NCI-H1092 (cell line): ENCODE measurements at regions not wholly inside any gene's neighbourhood (a gene's known extent, or its start where the extent isn't known, plus 50 kb on each side); places are given as distances from the start of the nearest gene placed in this dataset.

Source experiments
- DNase-seq: peaks from one replicate; lab custom pipeline; 2025; lab: John Stamatoyannopoulos, UW

DNA sequence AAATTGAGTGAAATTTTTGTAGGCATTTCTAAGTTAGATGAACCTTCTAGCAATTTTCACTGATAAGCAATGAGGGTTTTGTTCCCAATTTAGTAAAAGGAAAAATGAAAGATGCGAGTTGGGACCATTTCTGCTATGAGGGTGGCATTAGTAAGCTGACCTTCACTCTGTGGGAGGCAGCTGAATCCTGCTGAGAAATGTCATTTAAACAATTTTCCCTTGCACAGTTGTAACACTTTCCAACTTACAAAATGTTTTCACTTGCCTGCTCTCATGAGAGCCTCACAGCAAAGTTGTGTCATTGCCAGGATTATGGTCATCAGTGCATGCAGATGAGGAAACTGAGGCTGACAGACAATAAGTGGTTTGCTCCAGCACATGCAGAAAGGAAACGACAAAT lies 527.7 kb downstream of the TNS1 start:
- DNase-seq = no peak

DNA sequence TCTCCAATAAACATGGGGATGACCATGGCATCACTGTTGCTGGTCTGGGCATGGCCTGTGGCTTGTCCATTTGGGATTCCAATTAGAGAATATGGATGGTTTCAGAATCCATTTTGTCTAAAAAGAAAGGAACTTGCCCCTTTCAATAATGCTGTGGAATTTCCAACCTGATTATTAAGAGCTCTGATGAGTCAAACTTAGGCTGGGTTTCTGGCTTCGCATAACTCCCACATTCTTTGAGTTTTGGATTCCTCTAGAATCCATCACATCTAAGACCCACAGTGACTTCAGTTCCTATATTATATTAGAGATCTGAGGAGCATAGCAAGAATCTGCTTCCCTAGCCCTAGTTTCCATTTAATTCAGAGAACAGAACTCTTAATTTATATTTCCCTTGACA lies 531.5 kb downstream of the TNS1 start:
- no peak for DNase-seq

DNA sequence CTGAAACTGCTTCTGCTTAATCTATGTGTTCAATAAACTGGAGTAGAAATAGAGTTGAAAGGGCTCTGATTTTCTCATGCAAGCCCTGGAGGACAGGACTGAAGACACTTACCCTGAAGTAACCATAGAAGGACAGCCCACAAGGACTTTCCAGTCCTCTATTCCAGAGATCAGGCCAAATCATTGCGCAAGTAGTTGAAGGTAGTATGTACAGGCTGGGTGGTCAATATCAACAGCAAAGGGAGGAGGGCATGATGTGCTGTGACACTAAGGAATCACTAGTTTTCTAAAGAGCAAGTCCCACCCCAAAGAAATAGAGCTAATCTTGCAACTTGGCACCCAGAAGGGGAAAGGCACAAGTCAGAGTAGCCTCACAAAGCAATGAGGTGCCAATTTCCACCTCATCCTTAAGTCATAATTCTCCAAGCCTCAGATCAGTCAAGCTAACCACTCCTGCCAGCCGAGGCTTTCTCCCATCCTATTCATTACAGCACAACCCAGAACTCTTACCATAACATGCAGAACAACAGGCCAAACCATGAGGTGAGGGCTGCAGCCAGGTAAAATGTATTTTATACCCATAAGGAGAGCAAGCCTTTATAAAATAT lies 533.5 kb downstream of the TNS1 start:
- no peak for DNase-seq

DNA sequence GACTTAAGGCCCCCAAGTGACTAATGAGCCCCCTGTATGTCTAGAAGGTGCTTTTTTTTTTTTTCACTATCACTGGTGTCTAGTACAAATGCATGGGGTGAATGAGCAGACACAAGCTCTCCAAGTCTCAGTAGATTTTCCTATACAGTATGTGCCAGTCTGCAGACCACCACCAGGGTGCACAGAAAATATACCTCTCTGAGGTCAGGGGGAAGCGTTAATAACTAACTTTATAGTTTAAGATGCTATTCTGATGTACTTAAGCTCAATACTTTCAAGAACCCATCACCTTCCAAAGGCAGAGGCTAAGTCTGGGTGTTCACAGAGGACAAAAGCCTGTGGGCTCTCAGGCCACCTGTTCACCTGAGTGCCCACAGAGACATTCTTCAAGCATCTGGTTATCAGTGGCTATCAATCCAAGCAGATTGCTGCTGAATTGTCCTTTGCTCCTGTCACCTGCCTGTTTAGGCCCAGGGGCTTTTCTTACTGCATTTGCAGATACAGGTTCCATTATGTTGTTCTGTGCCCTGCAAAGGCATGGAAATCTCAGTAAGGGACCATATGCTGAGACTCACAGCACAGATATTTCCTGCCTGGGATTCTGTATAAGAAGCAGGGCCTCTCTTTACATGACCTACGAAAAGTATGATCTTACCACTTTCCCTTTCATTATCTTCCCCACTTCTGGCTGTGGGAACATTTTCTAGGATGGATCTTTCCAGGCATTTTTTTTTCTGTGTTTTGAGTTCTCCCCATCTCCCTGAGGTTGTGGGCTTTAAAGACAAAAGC lies 534.6 kb downstream of the TNS1 start:
- DNase-seq = no peak

DNA sequence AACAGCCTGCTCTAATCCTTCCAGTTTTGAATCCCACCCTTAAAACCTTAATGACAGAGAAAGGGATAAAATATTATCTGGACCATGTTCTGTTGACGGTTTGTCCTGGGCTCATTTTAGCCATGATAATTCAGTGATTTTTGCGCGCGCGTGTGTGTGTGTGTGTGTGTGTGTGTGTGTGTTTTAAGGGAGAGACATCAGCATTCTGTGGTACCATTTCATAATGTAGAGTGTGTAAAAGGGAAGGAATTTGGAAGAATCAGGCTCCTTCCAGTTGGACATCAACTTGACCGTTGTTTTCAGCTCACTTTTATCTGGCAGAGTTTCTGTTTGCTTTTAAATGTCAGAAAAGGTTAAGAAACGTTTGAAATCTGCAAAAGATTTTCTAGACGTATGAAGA lies 535.5 kb downstream of the TNS1 start:
- DNase-seq = no peak

DNA sequence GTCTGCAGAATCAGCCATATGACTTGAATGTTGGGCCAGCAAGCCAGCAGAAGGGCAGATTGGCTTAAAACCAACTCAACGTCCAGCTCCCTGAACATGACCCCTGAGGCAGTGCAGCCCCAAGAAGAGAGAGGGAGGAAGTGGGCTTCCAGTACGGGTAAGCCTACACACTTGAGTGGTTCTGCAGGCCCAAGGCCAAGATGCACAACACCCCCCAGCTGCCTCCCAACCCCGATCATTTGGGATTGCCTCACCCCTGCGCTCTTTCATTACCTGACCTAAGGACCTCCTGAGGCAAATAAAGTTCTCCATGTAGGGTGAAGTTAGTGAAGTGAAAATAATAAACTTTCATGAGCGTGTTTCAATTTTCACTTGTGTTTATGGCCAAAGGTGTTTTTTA lies 536.0 kb downstream of the TNS1 start:
- DNase-seq = no peak

DNA sequence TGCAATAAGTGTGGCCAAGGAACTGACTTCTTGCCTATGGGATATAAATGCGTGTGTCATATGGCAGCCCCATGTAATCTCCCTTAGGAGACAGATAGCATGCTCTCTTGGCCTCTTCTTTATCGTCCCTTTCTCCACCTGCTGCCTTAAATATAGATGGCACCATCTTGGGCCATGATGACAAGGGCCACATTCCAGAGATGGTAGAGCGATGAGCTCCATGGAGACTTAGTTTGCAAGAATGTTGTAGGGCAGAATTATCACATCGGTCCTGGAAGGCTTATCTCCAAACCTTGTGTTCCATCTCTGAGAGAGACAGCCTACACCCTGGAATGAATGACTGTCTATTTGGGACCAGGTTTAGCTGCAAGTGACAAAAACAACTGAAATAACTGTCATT lies 536.7 kb downstream of the TNS1 start:
- no peak for DNase-seq

DNA sequence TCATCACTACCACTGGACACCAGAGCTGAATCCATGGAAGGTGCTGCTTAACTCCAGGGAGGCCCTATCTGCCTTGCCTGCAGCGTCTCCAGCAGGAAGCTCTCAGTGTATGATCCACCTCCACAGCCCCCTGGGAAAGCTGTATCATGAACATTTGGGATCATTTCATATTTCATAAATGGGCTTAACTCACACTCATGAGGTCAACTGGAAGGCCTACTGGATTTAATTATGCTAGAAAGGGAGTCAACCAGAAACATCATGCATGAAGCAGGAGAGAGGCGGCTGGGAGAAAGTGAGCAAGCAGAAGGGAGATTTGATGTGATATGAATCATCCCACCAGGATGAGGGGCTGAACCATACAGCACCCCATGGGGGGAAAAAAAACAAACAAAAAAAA lies 537.7 kb downstream of the TNS1 start:
- no peak for DNase-seq

DNA sequence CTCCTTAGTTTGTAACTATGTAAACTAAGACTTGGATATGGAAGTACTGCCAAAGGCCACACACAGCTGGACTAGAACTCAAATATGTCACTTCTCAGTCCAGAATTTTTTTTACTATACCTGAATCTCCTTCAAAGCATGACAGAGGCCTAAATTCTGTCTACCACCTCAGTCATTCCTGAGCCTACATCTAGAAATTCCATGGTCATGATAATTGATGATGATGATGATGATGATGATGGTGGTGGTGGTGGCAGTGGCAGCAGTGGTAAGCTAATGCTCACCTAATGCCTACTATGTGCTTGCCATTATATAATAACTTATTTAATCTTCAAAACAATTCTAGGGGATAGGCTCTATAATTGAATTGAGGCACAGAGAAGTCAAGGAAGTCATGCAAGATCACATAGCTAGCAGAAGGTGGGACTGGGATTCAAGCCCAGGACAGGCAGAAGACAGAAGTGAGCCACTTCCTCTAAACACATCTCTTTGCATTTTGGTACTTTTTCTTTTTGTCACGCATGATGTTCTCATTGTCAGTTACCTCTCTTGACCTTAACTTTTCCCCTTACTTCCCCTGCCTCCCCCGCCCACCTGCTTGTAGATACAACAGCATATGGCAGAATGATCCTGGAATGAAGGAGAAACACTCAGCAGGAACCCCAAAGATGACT lies 539.3 kb downstream of the TNS1 start:
- no peak for DNase-seq

DNA sequence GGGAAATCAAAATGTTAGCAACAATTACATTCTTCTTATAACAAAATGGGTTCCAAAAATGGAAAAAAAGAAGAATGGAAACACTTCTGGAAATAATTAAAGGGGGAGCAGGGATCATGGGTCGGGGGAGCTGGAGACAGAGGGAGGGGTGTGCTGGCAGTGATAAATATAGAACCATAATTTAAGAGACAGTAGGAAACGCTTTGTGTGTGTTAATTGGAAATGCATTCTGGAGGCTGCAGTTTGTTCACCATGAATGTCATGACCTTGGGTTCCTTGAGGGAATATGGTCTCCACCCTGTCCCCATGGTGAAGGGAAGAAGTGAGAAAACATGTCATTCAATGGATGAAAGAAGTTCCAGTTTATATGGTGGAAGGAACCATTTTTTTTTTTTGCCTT lies 540.7 kb downstream of the TNS1 start:
- DNase-seq = no peak

DNA sequence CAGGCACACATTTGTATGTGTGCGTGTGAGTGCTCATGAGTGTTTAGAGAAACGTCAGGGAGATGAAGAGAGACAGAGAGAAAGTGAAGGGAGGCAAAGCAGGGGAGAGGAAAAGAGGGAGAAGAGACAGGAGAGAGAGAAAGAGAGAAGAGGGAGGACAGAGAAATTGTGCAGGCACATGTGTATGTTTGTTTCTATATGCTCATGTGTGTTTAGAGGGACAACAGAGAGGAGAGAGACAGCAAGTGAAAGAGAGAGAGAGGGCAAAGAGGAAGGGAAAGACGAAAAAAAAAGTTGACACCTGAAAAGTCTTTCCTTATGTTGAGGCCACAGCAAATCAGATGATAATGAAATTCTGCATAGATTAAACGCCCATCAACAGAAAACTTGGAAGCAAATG lies 541.1 kb downstream of the TNS1 start:
- no peak for DNase-seq

DNA sequence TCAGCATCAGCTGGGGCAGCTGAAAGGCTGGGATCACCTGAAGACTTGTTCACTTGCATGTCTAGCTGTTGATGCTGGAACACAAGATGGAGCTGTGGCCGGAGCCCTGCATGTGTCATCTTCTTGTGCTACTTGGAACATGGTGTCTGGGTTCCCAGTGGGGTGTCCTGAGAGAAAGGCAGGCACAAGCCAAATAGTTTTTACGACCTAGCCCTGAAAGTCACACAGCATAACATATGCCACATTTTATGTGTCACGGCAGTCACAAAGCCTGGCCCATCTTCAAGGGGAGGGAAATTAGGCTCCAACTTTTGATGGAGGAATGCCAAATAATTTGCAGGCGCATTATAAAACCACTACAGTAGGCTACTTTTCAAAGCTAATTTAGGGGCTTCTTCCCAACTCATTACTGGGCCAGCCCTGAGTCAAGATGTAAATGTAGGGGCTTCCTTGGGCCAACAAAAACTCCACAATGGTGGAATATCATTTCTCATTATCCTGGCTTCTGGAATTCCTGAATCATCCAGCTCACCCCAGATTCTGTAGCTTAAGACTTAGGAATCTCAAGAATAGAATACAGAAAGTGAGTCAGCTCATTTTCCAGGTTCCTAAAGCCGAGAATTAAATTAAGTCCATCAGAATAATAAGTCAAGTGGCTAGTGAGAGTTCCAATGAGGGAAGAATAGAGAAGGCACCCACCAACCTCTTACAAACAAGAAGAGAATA lies 543.0 kb downstream of the TNS1 start:
- no peak for DNase-seq

DNA sequence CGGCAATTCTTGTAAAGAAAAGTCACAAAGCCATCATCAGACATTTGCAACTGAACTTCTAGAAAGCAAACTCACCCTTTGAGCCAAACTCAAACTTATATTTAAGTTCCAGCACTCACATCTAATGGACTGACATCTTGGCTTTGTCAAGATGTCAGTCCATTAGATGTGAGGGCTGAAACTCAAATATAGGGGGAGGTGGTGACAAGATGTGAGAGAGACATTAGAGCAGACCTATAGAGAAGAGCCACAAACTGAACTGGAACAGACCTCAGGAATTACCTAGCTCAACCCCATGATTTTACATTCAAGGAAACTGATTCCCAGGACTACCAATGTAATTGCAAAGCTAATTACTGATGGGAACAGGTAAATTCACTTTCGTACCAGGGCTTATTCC lies 543.8 kb downstream of the TNS1 start:
- DNase-seq = no peak

DNA sequence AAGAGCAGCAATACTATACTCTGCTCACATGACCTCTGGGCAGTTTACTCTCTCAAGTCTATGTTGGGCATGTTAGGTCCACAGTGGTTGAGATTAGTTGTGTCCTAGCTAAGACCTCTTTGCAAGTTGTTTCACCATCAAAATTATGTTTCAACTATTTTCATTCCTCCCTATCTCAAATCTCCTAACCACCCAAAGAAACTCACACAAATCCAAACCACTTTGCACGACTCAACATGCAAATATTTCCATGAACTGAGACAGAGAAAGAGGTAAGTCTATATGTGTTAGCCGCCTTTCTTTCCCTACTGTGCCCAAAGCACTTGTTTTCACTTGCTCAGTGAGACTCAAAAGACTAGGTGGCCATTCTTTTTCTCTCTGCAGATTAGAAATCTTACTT lies 546.8 kb downstream of the TNS1 start:
- no peak for DNase-seq

DNA sequence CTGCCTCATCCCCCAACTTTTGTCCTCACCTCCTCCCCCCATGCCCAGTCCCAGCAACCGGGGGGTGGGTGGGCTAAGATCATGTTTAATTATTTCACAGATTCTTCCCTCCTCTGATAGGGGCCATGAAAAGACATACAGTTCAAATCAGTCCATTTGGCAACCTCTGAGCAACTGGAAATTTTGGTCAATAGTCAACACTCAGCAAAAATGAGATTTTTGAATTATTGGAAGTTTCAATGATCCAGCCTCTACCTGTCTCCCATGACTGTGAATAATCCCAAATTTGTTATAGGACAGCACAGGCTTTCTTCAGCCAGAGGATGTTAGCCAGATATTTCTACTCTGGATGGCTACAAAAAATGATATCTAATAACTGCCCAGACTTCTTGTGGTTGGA lies 549.9 kb downstream of the TNS1 start:
- no peak for DNase-seq

DNA sequence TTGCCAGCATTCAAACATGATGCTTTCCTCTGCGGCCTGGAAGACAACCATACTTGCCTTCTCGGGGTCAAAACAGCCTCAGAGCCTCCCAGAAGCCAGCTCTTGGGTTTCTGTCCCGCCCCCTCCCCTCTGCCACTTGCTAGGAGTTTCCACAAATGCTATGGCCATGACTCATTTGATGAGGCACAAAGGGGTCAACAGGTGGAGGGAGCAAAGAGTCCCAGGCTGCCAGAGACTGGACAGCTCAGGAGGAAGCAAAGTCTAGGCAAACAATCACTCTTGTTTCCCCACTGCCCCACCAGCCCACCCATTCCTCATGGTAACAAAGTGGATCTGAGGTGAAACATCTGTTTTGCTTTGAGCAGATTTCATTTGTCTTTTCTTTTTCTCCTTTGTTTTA lies 551.1 kb downstream of the TNS1 start:
- DNase-seq = no peak

DNA sequence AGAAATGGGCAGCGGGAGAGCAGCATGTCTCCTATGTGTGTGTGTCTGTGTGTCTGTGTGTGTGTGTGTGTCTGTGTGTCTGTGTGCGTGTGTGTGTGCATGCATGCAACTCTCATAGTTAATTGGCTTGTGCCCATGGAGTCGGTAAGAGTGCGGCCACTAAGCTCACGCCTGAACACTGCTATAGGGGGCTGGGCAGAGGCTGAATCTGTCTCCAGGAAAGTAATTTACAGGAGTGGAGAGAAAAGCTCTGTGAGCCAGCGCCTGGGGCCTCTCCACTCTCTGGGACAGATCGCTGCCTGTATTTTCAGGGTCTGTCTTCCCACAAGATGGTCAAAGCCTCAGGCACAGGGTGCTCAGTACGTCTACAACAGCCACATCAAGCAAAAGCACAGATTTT lies 553.4 kb downstream of the TNS1 start:
- no peak for DNase-seq

DNA sequence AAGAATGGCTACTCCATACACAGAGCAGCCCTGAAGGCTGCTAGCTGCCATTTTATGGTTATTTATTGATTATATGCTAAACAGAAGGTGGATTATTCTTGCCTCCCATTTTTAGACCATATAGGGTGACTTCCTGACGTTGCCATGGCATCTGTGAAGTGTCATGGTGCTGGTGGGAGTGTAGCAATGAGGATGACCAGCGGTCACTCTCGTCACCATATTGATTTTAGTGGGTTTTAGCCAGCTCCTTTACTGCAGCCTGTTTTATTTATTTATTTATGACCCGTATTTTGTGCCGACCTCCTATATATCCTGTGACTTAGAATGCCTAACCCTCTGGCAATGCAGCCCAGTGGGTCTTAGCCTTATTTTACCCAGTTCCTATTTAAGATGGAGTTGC lies 553.9 kb downstream of the TNS1 start:
- no peak for DNase-seq

DNA sequence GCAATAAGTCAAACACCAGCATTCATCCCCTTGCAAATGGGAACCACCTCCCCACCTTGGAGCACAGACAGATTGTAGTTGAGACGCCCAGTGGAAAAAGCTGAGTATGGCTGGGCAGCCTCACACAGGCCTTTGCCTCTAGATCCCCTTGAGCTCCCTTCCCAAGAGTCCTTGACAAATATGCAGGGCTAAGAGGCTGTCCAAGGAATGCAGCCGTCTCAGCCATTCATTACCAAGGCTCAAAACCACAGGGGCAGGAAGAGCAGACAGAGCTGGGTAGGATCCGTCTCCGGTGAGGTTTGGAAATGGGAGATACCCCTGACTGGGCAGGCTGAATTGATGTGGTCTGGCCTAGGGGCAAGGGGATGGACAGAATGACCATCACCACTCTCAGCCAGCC lies 557.1 kb downstream of the TNS1 start:
- no peak for DNase-seq

DNA sequence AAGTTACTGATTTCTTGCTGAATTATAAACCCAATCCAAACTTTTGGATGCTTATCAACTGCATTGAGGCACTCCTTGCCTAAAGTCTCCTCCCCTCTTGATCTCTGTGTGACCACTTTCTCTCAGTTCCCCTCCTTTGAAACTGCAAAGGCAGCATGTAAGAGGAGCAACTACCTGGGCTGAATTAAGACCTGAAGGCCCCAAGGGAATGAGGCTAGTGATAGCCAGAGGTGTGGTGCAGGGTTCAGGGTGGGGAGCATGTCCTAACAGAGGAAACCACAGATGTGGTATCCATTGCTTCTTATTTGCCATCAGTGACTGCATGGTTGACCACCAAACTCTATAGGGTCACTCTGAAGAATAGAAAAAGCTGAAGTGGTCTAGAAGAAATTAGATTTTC lies 557.9 kb downstream of the TNS1 start:
- DNase-seq = no peak

DNA sequence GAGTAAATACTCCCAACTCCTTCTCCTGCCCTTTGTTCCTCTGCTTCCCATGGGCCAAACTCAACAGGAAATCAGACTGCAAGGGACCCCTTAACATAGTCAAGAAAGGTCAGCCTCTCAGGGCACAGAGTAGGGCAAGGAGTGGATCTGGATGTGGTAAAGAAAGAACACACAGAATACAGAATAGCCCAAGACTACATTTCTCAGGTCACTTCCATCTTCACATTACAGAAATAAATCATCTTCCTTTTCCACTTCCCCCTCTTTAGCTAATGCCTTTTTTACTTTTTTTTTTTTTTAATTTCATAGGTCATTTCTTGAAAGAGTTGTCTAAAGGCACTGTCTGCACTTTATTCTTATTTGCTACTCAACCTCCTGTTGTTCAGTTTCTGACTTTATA lies 558.3 kb downstream of the TNS1 start:
- no peak for DNase-seq

DNA sequence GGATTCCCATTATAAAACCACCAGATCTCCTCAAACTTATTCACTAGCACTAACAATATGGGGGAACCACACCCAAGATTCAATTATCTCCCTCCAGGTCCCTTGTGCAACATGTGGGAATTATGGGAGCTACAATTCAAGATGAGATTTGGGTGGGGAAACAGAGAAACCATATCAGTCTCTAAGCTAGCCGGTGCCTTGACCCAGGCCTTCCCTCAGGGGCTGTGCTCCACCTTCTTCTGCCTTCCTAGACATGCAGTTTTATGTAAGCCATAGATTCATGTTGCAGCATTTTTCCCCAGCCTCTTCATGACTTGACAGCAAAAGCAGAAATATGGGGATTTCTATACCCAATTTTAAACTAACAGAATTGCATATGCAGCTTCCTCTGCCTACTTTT lies 559.2 kb downstream of the TNS1 start:
- DNase-seq = no peak

DNA sequence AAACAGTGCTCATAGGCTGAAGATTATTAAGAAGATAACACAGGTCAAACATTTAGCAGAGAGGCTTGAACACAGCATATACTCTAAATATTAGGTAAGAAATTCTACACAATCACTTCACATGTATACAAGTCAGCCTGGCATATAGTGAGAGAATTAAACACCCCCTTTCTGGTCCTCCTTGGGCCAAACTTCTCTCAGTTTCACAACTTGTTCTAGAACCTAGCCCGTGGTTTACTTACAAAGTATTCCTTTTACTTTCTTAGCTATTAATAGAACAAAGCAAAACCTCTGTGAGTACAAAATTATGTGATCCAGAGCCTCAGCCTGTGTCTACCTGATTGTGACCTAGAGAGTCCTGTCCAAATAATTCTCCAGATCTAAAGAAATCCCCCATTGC lies 562.8 kb downstream of the TNS1 start:
- no peak for DNase-seq
